ENCODE measurements at regions not wholly inside any gene's neighbourhood (a gene's known extent, or its start where the extent isn't known, plus 50 kb on each side); places are given as distances from the start of the nearest gene placed in this dataset.

DNA sequence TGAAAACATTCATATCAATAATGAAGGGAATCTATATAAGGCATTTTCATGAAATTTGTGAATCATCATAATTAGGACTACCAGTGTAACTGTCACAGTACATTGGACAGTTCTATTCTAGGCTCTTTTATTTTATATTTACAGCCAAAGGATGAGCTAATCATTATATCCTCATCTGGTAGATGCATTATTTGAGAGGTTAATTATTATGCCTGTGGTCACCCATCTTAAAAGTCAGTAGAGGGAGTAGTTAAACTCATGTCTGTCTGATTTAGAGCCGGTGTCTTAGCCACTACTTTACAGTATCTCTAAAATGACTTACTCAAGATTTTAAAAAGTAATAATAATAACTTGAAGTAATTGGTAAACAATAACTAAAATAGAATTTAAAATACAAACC, 899.3 kb upstream of the MAP3K7 start:
- Histone ChIP-seq H3K27ac (ENCODE audit: low read depth, low read length) (no peak overlapping the region), H3K4me1 (ENCODE audit: control insufficient read depth in 3 of 3, insufficient read depth in 3 of 3, low read length in 3 of 3) (no peaks in the 10 kb centered on the region), H3K36me3 (ENCODE audit: control insufficient read depth in 3 of 3, insufficient read depth in 3 of 3, low read length in 3 of 3) (no peaks in the 10 kb centered on the region), H3K4me3 (ENCODE audit: low read length in 3 of 3) (no peak overlapping the region), H3K27me3 (ENCODE audit: control insufficient read depth in 3 of 3, insufficient read depth in 3 of 3, low read length in 3 of 3) (no peaks in the 10 kb centered on the region), H3K9ac (ENCODE audit: low read depth in 1 of 3, low read length in 3 of 3) (no peak overlapping the region), H3K9me3 (ENCODE audit: control insufficient read depth in 3 of 3, low read length in 3 of 3) (no peaks in the 10 kb centered on the region)

DNA sequence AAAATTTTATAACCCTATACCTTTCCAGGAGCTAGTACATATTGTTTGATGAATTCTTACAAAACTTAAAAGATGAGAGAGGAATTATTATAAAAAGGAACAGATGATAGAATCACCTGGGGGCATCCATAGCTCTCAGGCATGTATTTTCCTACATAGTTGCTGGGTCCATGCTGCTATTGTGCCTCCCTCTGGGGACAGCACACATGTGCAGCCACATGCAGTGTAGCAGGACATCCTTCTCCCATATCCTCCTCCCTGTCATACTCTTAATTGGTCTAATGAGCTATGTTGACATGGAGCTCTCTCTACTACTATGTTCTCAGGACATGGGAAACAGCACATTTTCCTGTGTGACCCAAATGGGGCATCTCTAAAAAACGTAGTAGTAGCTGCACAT, 898.2 kb upstream of the MAP3K7 start:
- no peaks in the 10 kb centered on the region for H3K4me1 ChIP-seq (ENCODE audit: control insufficient read depth in 3 of 3, insufficient read depth in 3 of 3, low read length in 3 of 3)

DNA sequence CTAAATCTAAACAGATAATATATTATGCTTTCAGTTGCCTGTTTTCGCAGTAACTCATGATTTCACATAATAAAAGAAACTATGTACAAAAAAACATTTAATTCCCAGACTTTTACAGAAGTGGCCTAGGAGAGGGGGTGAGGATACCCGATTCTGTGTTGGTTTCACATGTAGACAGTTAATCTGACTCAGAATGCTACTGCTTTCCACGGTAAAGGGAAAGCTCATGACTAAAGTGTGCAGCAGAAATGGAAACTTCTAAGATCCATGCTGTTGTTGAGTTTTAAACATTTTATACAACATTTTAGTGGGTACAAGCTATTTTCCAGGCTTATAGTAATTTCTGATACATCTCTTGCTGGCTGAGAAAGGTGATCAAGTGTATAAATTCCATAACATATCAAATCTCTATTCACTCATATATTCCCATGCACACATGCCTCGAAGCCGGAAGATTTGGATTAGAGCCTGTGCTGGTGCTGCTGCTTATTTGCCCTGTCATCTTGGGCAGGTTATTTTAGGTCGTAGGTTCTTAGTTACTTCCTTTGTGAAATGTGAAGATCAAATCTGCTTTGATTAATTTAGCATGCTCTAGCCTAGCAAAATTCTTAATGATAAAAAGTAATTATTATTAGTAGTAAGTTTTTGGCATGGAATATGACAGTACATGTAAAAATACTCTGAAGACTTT, 896.7 kb upstream of the MAP3K7 start:
- no peaks in the 10 kb centered on the region for H3K27me3 ChIP-seq (ENCODE audit: control insufficient read depth in 3 of 3, insufficient read depth in 3 of 3, low read length in 3 of 3)
- H3K36me3 ChIP-seq (ENCODE audit: control insufficient read depth in 3 of 3, insufficient read depth in 3 of 3, low read length in 3 of 3), result no peaks in the 10 kb centered on the region
- no peaks in the 10 kb centered on the region for H3K4me1 ChIP-seq (ENCODE audit: control insufficient read depth in 3 of 3, insufficient read depth in 3 of 3, low read length in 3 of 3)
- H3K4me3 ChIP-seq (ENCODE audit: low read length in 3 of 3), result no peak overlapping the region
- H3K27ac ChIP-seq (ENCODE audit: low read depth, low read length), result no peak overlapping the region
- H3K9ac ChIP-seq (ENCODE audit: low read depth in 1 of 3, low read length in 3 of 3), result no peak overlapping the region
- H3K9me3 ChIP-seq (ENCODE audit: control insufficient read depth in 3 of 3, low read length in 3 of 3), result no peaks in the 10 kb centered on the region

More for the DNA sequence above, 898.2 kb upstream of the MAP3K7 start:
- Histone ChIP-seq H3K27me3 (ENCODE audit: control insufficient read depth in 3 of 3, insufficient read depth in 3 of 3, low read length in 3 of 3) (no peaks in the 10 kb centered on the region), H3K9ac (ENCODE audit: low read depth in 1 of 3, low read length in 3 of 3) (no peak overlapping the region), H3K36me3 (ENCODE audit: control insufficient read depth in 3 of 3, insufficient read depth in 3 of 3, low read length in 3 of 3) (no peaks in the 10 kb centered on the region), H3K4me3 (ENCODE audit: low read length in 3 of 3) (no peak overlapping the region), H3K9me3 (ENCODE audit: control insufficient read depth in 3 of 3, low read length in 3 of 3) (no peaks in the 10 kb centered on the region), H3K27ac (ENCODE audit: low read depth, low read length) (no peak overlapping the region)

DNA sequence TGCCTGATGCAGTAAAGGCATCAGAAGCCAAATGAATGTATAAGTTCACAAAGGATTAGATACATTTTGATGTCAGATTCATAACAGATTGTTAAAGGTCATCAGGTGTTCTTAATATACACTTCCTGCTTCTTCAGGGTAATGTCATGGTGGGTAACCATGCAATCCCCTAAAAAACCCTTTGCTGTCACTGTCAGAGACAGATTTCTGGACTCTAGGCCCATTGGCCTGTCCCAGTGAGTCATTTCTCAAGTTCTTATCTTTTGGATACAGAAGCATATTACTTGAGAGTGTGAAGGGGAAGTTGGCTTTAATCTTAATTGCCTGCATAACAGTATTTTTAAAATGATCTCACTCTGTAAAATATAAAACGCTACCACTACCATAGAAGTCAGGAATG, 895.6 kb upstream of the MAP3K7 start:
- H3K36me3 ChIP-seq (ENCODE audit: control insufficient read depth in 3 of 3, insufficient read depth in 3 of 3, low read length in 3 of 3), result no peaks in the 10 kb centered on the region
- no peak overlapping the region for H3K9ac ChIP-seq (ENCODE audit: low read depth in 1 of 3, low read length in 3 of 3)

DNA sequence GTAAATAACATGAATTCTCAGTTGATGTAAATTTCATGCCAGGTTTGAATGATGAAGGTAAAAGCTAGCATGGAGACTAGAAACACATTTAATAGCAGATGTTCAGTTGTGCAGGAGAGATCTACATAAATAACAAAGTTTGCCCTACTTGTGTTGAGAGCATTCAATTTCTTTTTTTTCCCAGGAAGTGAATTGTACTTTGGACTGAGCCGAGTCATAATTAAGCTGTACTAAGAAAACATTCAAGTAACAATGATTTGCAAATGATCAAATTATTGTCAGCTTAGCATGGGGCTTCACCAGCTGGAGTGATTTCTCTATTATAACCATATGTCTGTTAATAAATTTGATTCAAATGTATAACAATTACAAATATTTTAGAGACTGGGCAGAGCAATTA, 893.5 kb upstream of the MAP3K7 start:
- no peak overlapping the region for H3K27ac ChIP-seq (ENCODE audit: low read depth, low read length)
- no peaks in the 10 kb centered on the region for H3K9me3 ChIP-seq (ENCODE audit: control insufficient read depth in 3 of 3, low read length in 3 of 3)
- no peaks in the 10 kb centered on the region for H3K27me3 ChIP-seq (ENCODE audit: control insufficient read depth in 3 of 3, insufficient read depth in 3 of 3, low read length in 3 of 3)
- peaks cover 0 to 5% (median 0%) of the 10 kb centered on the region in 3 donors for H3K4me1 ChIP-seq (ENCODE audit: control insufficient read depth in 3 of 3, insufficient read depth in 3 of 3, low read length in 3 of 3)
- no peak overlapping the region for H3K4me3 ChIP-seq (ENCODE audit: low read length in 3 of 3)
- no peaks in the 10 kb centered on the region for H3K36me3 ChIP-seq (ENCODE audit: control insufficient read depth in 3 of 3, insufficient read depth in 3 of 3, low read length in 3 of 3)
- H3K9ac ChIP-seq (ENCODE audit: low read depth in 1 of 3, low read length in 3 of 3), result no peak overlapping the region

More for the DNA sequence above, 895.6 kb upstream of the MAP3K7 start:
- no peaks in the 10 kb centered on the region for H3K4me1 ChIP-seq (ENCODE audit: control insufficient read depth in 3 of 3, insufficient read depth in 3 of 3, low read length in 3 of 3)
- no peak overlapping the region for H3K4me3 ChIP-seq (ENCODE audit: low read length in 3 of 3)
- H3K27me3 ChIP-seq (ENCODE audit: control insufficient read depth in 3 of 3, insufficient read depth in 3 of 3, low read length in 3 of 3), result no peaks in the 10 kb centered on the region
- no peak overlapping the region for H3K27ac ChIP-seq (ENCODE audit: low read depth, low read length)
- H3K9me3 ChIP-seq (ENCODE audit: control insufficient read depth in 3 of 3, low read length in 3 of 3), result no peaks in the 10 kb centered on the region

DNA sequence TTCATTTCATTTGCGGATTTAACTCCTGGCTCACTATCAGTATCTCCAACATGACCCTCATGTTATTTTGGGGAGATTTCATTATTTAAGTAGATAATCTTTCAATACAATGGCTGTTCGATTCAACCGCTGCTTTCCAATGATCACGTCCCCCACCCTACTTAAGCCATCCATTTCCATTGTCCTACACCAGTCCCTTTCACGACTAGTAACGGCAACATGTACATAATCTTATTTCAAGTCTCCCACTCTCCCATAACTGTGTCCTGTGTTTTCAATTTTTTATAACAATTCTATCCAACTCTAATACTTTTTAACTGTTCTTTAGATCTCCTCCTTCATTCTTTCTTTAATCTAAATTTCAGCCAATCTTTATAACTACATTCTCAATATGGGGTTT, 890.8 kb upstream of the MAP3K7 start:
- Histone ChIP-seq H3K9me3 (ENCODE audit: control insufficient read depth in 3 of 3, low read length in 3 of 3) (no peaks in the 10 kb centered on the region), H3K9ac (ENCODE audit: low read depth in 1 of 3, low read length in 3 of 3) (no peak overlapping the region), H3K4me3 (ENCODE audit: low read length in 3 of 3) (no peak overlapping the region), H3K36me3 (ENCODE audit: control insufficient read depth in 3 of 3, insufficient read depth in 3 of 3, low read length in 3 of 3) (no peaks in the 10 kb centered on the region), H3K27me3 (ENCODE audit: control insufficient read depth in 3 of 3, insufficient read depth in 3 of 3, low read length in 3 of 3) (no peaks in the 10 kb centered on the region), H3K27ac (ENCODE audit: low read depth, low read length) (no peak overlapping the region), H3K4me1 (ENCODE audit: control insufficient read depth in 3 of 3, insufficient read depth in 3 of 3, low read length in 3 of 3) (peaks cover 0 to 5% (median 0%) of the 10 kb centered on the region in 3 donors)

DNA sequence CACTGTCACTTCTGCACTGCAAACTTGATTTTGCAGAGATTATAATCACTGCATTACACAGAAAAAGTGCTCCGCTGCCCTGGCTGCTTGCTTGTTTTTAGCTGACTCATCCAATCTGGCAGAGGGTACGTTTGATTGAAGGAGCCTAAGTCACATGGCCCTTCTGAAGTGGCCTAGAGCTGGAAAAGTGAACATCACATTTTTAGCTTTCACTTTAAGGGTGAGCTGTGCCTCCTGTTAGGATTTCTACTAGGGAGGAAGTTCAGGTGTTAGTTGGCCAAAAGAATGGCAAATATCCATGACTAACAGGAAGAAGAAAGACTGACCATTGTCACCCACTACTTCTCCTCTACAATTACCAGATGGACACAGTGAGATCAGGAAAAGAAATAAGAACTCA, 889.1 kb upstream of the MAP3K7 start:
- H3K9me3 ChIP-seq (ENCODE audit: control insufficient read depth in 3 of 3, low read length in 3 of 3), result no peaks in the 10 kb centered on the region
- H3K9ac ChIP-seq (ENCODE audit: low read depth in 1 of 3, low read length in 3 of 3), result no peak overlapping the region
- H3K27me3 ChIP-seq (ENCODE audit: control insufficient read depth in 3 of 3, insufficient read depth in 3 of 3, low read length in 3 of 3), result no peaks in the 10 kb centered on the region
- no peak overlapping the region for H3K27ac ChIP-seq (ENCODE audit: low read depth, low read length)
- no peak overlapping the region for H3K4me3 ChIP-seq (ENCODE audit: low read length in 3 of 3)
- peaks cover 0 to 5% (median 0%) of the 10 kb centered on the region in 3 donors for H3K4me1 ChIP-seq (ENCODE audit: control insufficient read depth in 3 of 3, insufficient read depth in 3 of 3, low read length in 3 of 3)
- no peaks in the 10 kb centered on the region for H3K36me3 ChIP-seq (ENCODE audit: control insufficient read depth in 3 of 3, insufficient read depth in 3 of 3, low read length in 3 of 3)

DNA sequence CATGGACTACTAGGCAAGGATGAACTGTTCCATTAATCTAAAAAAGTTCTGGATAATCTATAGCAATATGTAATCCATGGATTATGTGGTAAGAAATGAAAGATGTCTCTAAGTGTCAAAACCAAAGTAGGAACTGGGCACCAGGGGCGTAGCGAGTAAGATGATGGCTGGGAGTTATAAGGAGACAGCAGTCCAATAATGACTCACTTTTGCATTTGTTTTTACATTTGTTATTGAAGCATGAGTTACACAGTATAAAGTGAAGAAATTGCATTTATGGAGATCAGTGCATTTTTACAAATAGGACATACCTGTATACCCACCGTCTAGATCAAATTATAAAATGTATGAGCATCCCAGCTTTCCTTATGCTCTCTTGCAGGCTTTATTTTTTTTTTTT, 878.5 kb upstream of the MAP3K7 start:
- Histone ChIP-seq H3K4me1 (ENCODE audit: control insufficient read depth in 3 of 3, insufficient read depth in 3 of 3, low read length in 3 of 3) (no peaks in the 10 kb centered on the region), H3K9me3 (ENCODE audit: control insufficient read depth in 3 of 3, low read length in 3 of 3) (no peaks in the 10 kb centered on the region), H3K27me3 (ENCODE audit: control insufficient read depth in 3 of 3, insufficient read depth in 3 of 3, low read length in 3 of 3) (no peaks in the 10 kb centered on the region), H3K9ac (ENCODE audit: low read depth in 1 of 3, low read length in 3 of 3) (no peak overlapping the region), H3K27ac (ENCODE audit: low read depth, low read length) (no peak overlapping the region), H3K36me3 (ENCODE audit: control insufficient read depth in 3 of 3, insufficient read depth in 3 of 3, low read length in 3 of 3) (no peaks in the 10 kb centered on the region), H3K4me3 (ENCODE audit: low read length in 3 of 3) (no peak overlapping the region)

DNA sequence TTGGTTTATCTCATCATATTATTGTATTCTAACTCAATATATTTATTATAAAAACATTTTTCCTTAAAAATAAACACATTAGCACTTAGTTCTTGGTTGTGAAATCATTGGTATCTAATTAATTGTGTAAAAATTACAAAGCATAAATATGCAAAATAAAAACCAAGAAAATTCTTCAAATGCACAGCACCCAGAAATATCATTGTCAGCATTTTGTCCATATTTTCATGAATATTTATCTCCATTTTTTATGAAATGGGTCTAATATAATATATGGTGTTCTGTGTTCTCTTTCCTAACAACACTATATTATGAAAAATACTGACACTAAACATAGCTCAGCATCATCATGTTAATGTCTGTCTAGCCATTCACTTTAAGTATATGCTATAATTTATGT, 877.8 kb upstream of the MAP3K7 start:
- Histone ChIP-seq H3K9me3 (ENCODE audit: control insufficient read depth in 3 of 3, low read length in 3 of 3) (no peaks in the 10 kb centered on the region), H3K27me3 (ENCODE audit: control insufficient read depth in 3 of 3, insufficient read depth in 3 of 3, low read length in 3 of 3) (no peaks in the 10 kb centered on the region), H3K36me3 (ENCODE audit: control insufficient read depth in 3 of 3, insufficient read depth in 3 of 3, low read length in 3 of 3) (no peaks in the 10 kb centered on the region), H3K9ac (ENCODE audit: low read depth in 1 of 3, low read length in 3 of 3) (no peak overlapping the region), H3K4me3 (ENCODE audit: low read length in 3 of 3) (no peak overlapping the region), H3K27ac (ENCODE audit: low read depth, low read length) (no peak overlapping the region), H3K4me1 (ENCODE audit: control insufficient read depth in 3 of 3, insufficient read depth in 3 of 3, low read length in 3 of 3) (no peaks in the 10 kb centered on the region)

DNA sequence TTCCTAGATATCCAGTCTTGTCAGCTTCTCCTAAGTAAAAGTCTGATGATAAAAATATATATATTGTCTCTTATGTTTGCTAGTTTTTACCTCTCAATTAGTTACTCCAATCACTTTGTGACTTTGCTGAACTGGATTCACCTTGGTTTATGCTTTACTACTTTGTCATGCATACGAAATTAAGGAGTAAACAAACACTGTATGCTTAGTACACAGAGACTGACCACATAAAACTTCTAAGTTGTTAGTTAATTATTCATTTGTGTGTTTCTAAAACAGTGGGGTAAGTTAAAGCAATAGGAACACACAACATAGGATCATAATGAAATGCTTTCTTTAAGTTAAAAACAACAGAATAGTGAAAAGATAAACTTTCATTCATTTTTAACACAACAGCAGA, 877.3 kb upstream of the MAP3K7 start:
- no peaks in the 10 kb centered on the region for H3K4me1 ChIP-seq (ENCODE audit: control insufficient read depth in 3 of 3, insufficient read depth in 3 of 3, low read length in 3 of 3)
- H3K9me3 ChIP-seq (ENCODE audit: control insufficient read depth in 3 of 3, low read length in 3 of 3), result no peaks in the 10 kb centered on the region
- H3K4me3 ChIP-seq (ENCODE audit: low read length in 3 of 3), result no peak overlapping the region
- no peaks in the 10 kb centered on the region for H3K27me3 ChIP-seq (ENCODE audit: control insufficient read depth in 3 of 3, insufficient read depth in 3 of 3, low read length in 3 of 3)
- H3K27ac ChIP-seq (ENCODE audit: low read depth, low read length), result no peak overlapping the region
- no peak overlapping the region for H3K9ac ChIP-seq (ENCODE audit: low read depth in 1 of 3, low read length in 3 of 3)
- no peaks in the 10 kb centered on the region for H3K36me3 ChIP-seq (ENCODE audit: control insufficient read depth in 3 of 3, insufficient read depth in 3 of 3, low read length in 3 of 3)

All from skeletal muscle tissue (tissue), 3 donors.